ENCODE measurements at regions not wholly inside any gene's neighbourhood (a gene's known extent, or its start where the extent isn't known, plus 50 kb on each side); places are given as distances from the start of the nearest gene placed in this dataset.
"Not testable (repeated sequence)": the region's sequence is repeated elsewhere in the genome, so short reads cannot be mapped to it uniquely, and the experiment has no call there.

- DNase-seq, result no peak
These were observed 69.5 kb upstream of the KCNAB1 start for GRCh38 chr3:156050918-156051317.

GRCh38 chr3:156051651-156052050, 68.7 kb upstream of the KCNAB1 start:
- DNase-seq, result no peak

- DNase-seq, result no peak
These were observed 68.3 kb upstream of the KCNAB1 start for GRCh38 chr3:156052115-156052514.

DNA sequence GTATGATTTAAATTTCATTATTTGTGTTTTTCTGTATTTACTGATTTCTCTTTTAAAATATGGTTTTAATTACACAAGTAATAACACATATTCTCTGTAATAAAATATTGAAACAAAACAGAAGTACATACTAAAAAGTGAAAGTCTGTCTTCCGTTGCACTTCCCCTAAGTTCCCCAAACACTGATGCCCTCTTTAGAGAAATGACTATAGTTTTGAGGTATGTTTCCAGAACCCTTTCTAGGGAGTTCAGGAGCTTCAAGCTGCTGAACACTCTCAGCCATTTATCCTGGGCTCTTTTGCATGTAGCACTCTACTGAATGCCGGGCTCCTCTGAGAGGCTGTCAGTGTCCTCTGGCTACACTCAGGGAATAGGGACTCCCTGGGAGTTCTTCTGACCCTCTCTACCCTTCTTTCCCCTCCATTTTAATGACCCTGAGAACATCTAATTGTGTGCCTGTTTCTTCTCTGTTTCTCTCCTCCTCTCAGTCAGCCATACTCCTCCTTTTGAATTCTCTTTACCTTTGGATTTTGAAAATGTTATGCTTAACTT, 60.4 kb upstream of the KCNAB1 start:
- no peak for DNase-seq

- not testable (repeated sequence) for DNase-seq
These were observed 52.2 kb upstream of the KCNAB1 start for GRCh38 chr3:156068151-156068550.

- no peak for DNase-seq
These were observed 50.4 kb upstream of the KCNAB1 start for GRCh38 chr3:156070028-156070427.

All from NCI-H1694 (cell line).